Motor neuron (in vitro differentiated cells): ENCODE measurements at regions not wholly inside any gene's neighbourhood (a gene's known extent, or its start where the extent isn't known, plus 50 kb on each side); places are given as distances from the start of the nearest gene placed in this dataset.
A peak's percentile ranks its signal among the peaks of the same experiment; 100 is the strongest.

ENCODE experiments used
- ATAC-seq, 8 experiments: fragments of 200-7000 bp; cut with Tn5 transposase; replicated peaks in 6 of 8; 2 replicates each; pipeline ENCODE4 v1.8.0; 2021; ENCODE audit warnings: mild to moderate bottlenecking in 8 of 8, moderate library complexity in 8 of 8
- H3K27ac ChIP-seq, 2 donors: fragments of 250-450 bp; sonication (Bioruptor Pico); 2 replicates each; pipeline ENCODE4 v1.9.0; 2021; ENCODE audit warnings: antibody characterized with exemption in 2 of 2, mild to moderate bottlenecking in 2 of 2, moderate library complexity in 1 of 2
- H3K4me1 ChIP-seq, 2 donors: fragments of 250-450 bp; sonication (Bioruptor Pico); replicated peaks in 1 of 2; 2 replicates each; pipeline ENCODE4 v1.6.1; 2021; ENCODE audit warnings: antibody characterized with exemption in 2 of 2, mild to moderate bottlenecking in 2 of 2, moderate library complexity in 1 of 2
- H3K4me3 ChIP-seq, 5 donors: fragments of 250-450 bp; sonication (Bioruptor Pico); 2 replicates each; pipeline ENCODE4 v1.9.0; 2021; ENCODE audit warnings: antibody characterized with exemption in 5 of 5, mild to moderate bottlenecking in 5 of 5, moderate library complexity in 4 of 5
- WGBS, 10 experiments: fragments of 450-650 bp; shearing (Covaris generic); methylation state at CpG; one replicate each; pipeline ENCODE4 v1.0.0; 2022; 5-methylcytosine and 5-hydroxymethylcytosine counted together
- in situ Hi-C, 9 experiments: fragments of 400-800 bp; cut with MboI; loops; one replicate each; pipeline ENCODE4 v1.15.0; 2021; ENCODE audit warnings: low sequenced_read_pairs in 9 of 9, low pct_unique_long_range_greater_than_20kb in 2 of 9; ENCODE audit not compliant: unreplicated experiment in 9 of 9

DNA sequence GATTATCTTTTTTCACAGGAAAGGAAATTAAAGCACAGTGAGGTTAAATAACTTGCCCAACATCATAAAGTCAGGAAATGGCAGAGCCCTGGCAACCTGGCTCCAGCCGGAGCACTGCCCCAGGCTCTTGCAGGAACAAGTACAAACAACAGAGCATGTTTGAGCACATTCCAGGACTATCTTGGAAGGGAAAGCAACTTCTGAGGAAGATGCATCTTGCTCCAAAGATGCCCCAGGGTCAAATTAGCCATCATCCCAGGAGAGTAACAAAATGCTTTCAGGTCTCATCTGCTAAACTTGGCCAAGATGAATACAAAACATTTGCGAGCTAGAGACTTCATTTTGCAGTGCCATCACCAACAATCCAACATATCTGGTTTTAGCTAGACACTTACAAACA lies 162.4 kb upstream of the LRRN1 start:
- 0 to 100% (median 80%) methylated on average over 1 to 2 of the region's 2 CpGs; no CpG with 5 or more reads in 3 of the 10 experiments for WGBS, 10 experiments
- peaks cover 0 to 2% of the 10 kb centered on the region in 2 donors for H3K4me1 ChIP-seq
- H3K27ac ChIP-seq = no peak overlapping the region
- ATAC-seq = no peak
- no peak overlapping the region for H3K4me3 ChIP-seq
- in situ Hi-C loops = no loop called here

DNA sequence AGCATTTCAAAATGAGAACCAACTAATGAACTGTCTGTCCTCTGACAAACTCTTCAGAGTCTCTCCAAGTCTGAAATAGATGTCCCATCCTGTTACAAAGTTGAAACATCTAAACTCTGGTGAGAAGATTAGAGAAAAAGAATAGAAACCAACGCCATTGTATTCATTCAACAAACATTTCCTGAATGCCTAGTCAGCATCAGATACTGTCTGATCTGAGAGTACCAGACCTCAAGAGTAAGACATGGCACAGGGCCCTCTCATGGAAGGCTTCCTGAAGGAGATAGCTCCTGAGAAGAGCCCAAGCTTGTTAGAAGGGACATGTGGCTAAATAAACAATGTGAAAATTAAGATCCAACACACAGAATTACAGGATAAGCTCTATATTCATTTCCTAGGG lies 164.1 kb upstream of the LRRN1 start:
- Histone ChIP-seq H3K27ac (no peak overlapping the region), H3K4me1 (peaks cover 2 to 6% of the 10 kb centered on the region in 2 donors), H3K4me3 (no peak overlapping the region)
- 0 to 80% (median 0%) methylated on average over 1 of the region's 1 CpG; no CpG with 5 or more reads in 7 of the 10 experiments for WGBS, 10 experiments
- ATAC-seq = no peak
- in situ Hi-C loops = no loop called here

DNA sequence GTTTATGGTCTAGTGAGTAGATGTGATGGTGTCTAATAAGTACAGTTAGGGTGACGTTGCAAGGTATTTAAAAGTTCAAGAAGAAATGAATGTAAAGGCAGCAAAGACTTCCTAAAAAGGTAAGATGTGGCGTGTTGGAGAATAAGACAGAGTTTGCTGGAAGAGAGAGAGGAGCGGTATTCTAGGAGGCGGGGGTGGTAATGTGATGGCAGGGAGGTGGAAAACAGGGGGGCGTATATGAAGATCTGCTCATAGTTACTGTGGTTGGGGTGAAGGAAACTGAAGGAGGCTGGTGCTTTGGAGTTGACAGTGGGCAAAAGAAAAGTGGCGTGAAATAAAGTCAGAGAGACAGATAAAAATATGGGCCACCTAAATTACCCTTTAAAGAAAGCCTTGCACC lies 164.9 kb upstream of the LRRN1 start:
- in situ Hi-C loops = no loop called here
- no peak for ATAC-seq
- peaks cover 2 to 6% of the 10 kb centered on the region in 2 donors for H3K4me1 ChIP-seq
- no peak overlapping the region for H3K4me3 ChIP-seq
- 13 to 98% (median 57%) methylated on average over 2 to 6 of the region's 6 CpGs; no CpG with 5 or more reads in 2 of the 10 experiments for WGBS, 10 experiments
- no peak overlapping the region for H3K27ac ChIP-seq

DNA sequence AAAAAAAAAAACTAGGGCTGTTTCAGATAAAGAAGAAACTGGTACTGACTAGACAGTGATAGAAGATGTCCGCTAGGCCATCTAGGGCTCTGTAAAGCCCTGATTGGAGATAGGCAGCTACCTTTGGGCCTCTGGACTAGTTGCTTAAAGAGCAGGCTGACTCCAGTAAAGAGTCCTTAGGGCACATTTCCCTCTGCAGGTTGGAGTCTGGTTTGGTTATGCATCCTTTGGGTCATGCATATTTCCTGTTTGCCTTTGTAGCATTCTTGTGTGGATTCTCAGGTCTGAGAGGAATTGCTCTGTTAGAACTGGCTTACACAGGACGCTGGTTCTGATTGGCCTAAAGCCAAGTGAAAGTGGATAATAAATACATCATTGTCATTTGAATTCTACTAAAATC lies 165.5 kb upstream of the LRRN1 start:
- peaks cover 2 to 6% of the 10 kb centered on the region in 2 donors for H3K4me1 ChIP-seq
- no peak overlapping the region for H3K27ac ChIP-seq
- no peak overlapping the region for H3K4me3 ChIP-seq
- 14 to 92% (median 39%) methylated on average over 1 to 2 of the region's 2 CpGs; no CpG with 5 or more reads in 3 of the 10 experiments for WGBS, 10 experiments
- in situ Hi-C loops = no loop called here
- ATAC-seq = no peak

DNA sequence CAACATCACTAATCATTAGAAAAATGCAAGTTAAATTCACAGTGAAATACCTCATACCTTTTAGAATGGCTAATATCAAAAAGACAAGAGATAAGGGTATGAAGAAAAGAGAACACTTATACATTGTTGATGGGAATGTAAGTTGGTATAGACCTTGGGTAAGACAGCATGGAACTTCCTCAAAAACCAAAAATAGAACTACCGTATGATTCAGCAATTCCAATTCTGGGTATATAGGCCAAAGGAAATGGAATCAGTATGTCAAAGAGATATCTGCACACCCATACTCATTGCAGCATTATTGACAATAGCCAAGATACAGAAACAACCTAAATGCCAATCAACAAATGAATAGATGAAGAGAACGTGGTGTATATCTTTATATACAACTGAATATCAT lies 166.8 kb upstream of the LRRN1 start:
- no peak overlapping the region for H3K27ac ChIP-seq
- 17 to 100% (median 85%) methylated on average over 1 to 2 of the region's 2 CpGs; no CpG with 5 or more reads in 2 of the 10 experiments for WGBS, 10 experiments
- in situ Hi-C loops = no loop called here

DNA sequence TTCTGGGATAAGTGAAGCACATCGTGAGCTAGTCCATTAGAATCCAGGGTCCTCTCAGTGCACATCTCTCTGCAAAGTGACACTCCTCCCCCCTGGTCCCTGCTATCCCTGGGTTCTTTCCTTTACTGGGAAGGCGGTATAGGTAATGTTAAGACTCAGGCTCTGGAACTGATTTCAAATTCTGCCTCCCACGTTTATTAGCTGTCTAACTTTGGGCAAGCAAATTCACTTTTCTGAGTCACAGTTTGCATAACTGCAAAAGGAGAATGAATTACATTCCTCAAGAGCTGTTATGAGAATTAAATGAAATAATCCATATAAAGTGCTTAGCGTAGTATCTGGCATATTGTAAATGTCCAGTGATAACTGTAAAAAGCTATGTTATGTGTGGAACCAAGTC lies 168.1 kb upstream of the LRRN1 start:
- H3K4me1 ChIP-seq = peaks cover 2 to 6% of the 10 kb centered on the region in 2 donors
- ATAC-seq = no peak
- H3K4me3 ChIP-seq = no peak overlapping the region
- in situ Hi-C loops = no loop called here
- WGBS, 10 experiments = 0 to 100% (median 60%) methylated on average over 1 to 4 of the region's 4 CpGs; no CpG with 5 or more reads in 1 of the 10 experiments
- H3K27ac ChIP-seq = no peak overlapping the region

More for the DNA sequence above, 166.8 kb upstream of the LRRN1 start:
- peaks cover 2 to 6% of the 10 kb centered on the region in 2 donors for H3K4me1 ChIP-seq
- no peak overlapping the region for H3K4me3 ChIP-seq
- ATAC-seq = no peak

DNA sequence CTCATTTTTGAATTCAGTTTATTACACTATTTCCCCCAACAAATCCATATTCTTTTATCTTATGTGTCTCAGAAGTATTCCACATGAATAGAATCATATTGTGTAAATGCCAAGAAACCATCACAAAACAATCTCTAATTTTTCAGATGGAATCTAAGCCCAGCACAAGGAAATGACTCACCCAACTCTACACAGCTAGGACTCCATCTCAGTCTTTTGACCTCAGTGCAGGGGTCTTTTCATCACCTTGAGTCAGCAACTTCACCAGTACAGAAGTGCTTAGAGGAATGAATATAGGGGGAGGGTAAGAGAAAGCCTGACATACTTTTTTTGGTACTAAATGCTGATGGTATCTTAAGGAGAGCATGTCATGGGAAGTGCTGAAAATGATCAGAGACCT lies 169.3 kb upstream of the LRRN1 start:
- peaks cover 2 to 6% of the 10 kb centered on the region in 2 donors for H3K4me1 ChIP-seq
- H3K4me3 ChIP-seq = no peak overlapping the region
- in situ Hi-C loops = no loop called here
- no peak overlapping the region for H3K27ac ChIP-seq
- no peak for ATAC-seq

DNA sequence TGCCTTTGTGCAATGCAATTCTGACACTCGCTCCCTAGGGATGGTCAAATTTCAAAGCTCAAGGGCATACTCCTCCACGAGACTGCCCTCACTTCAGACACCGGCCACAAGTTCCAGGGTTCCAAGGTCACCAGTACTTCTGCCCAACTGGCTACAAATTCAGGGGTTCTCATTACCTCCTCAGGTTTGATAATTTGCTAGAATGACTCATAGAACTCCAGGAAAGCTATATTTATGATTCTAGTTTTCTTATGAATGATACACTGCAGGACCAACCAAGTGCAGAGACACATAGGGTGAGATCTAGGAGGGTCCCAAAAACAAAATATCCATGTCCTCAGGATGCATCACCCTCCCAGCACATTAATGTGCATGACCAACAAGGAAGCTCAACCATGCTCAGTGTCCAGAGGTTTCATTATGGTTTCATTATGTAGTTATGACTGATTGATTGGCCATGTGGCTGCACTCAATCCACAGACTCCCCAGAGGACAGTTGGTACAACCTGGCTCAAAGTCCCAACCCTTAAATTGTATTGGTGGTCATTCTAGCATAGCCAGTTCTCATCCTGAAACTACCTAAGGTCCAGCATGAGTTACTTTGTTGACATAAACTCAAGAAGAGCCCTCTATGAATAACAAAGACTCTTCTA lies 170.4 kb upstream of the LRRN1 start:
- in situ Hi-C loops = no loop called here
- 20 to 100% (median 32%) methylated on average over 1 to 3 of the region's 3 CpGs; no CpG with 5 or more reads in 3 of the 10 experiments for WGBS, 10 experiments
- Histone ChIP-seq H3K27ac (no peak overlapping the region), H3K4me3 (no peak overlapping the region), H3K4me1 (peaks cover 2 to 6% of the 10 kb centered on the region in 2 donors)
- no peak for ATAC-seq

DNA sequence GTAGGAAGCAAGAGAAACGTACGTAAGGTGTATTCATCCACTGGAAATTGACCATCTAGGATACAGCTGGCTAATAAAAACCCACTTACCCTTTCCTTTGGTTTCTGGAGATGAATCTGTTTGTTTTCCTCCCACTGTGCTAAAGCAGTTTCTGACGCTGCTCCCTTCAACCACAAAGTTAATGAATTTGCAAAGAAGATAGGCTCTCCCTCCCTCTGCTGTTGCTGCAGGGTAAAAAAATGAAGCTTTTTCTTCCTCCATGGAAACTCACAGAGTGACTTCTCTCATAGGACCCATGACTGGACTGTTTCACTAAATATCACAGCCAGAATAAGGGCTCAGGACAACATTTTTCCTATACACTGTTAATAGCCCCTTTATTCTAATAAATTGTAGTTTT lies 172.1 kb upstream of the LRRN1 start:
- no peak overlapping the region for H3K4me3 ChIP-seq
- in situ Hi-C loops = no loop called here
- no peak overlapping the region for H3K27ac ChIP-seq
- ATAC-seq = peak in 7 of 8 experiments; percentile 44 to 85 (median 60)
- WGBS, 10 experiments = 4 to 93% (median 62%) methylated on average over 2 to 3 of the region's 3 CpGs; no CpG with 5 or more reads in 2 of the 10 experiments
- peaks cover 0 to 6% of the 10 kb centered on the region in 2 donors for H3K4me1 ChIP-seq

DNA sequence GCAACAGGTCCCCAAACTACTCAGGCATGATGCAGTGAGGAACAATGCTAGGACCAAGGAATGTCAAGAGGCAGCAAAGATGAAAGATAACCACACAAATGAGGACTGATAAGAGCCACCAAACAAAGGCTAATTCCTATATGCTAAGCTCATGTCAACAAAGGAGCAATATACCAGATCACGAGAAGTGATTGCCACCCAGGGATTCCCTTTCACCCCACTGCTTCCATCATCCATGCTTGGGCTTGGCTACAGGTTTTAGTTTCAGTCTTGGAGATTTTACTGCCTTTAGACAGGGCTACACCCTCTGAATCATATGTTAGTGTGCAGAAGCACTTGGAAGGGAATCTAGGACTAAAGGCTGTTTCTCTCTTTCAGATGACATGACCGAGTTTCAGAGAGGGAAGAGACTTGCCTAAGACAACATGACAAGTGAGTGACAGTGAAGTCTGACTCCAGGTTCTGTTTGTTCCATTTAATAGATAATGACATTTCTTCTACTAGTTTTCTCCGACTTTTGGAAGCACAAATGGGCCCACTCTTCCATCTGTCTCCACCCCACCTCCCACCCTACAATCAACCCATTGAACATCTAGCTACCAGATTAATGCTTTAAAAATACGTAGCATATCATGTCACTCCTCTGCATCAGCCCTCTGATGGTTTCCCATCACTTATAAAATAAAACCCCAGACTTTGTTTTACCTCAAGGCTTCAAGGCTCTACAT lies 173.5 kb upstream of the LRRN1 start:
- in situ Hi-C loops = no loop called here
- Histone ChIP-seq H3K27ac (no peak overlapping the region), H3K4me3 (no peak overlapping the region), H3K4me1 (peaks cover 0 to 4% of the 10 kb centered on the region in 2 donors)
- peak in 2 of 8 experiments; percentile 62 to 93 for ATAC-seq
- WGBS, 10 experiments = 0 to 100% (median 62%) methylated on average over 1 to 4 of the region's 4 CpGs

DNA sequence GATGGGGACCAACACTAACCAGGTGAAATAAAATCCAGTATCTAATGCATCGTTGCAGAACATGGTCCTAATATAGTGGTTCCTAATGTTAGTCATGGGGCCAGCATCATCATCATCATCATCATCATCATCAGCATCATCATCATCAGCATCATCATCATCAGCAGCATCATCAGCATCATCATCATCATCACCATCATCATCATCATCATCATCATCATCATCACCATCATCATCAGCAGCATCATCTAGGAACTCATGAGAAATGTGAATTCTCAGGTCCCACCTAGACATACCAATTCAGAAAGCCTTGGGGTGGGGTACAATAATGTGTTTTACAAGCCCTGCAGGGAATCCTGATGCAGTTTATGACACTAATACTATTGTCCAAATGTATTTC lies 179.4 kb upstream of the LRRN1 start:
- WGBS, 10 experiments = 29 to 100% (median 80%) methylated on average over 1 of the region's 1 CpG; no CpG with 5 or more reads in 5 of the 10 experiments
- in situ Hi-C loops = loop anchor here in 1 of 9 experiments (25.0 kb wide), 1 partner anchor 408 kb away; no protein-coding TSS in a partner anchor

DNA sequence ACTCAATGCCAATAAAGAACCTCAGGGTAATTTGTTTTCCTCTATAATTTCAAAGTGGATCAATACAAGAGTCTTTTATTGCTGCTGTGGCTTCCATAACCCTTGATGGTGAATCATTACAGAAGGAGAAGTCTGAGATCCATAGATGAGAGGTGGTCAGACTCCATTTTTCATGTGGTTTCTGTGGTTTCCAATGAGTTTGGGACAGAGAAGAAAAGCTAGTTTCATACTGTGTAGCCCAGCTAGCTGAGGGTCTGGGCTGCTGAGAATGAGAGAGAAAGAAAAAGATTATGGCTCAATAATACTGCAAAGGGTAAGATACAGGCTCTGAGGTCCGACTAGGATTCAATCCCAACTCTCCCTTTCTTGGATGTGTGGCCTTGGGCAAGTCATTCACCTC lies 180.6 kb upstream of the LRRN1 start:
- in situ Hi-C loops = loop anchor here in 1 of 9 experiments (25.0 kb wide), 1 partner anchor 406 kb away; no protein-coding TSS in a partner anchor
- Histone ChIP-seq H3K4me3 (no peak overlapping the region), H3K27ac (no peak overlapping the region), H3K4me1 (no peaks in the 10 kb centered on the region)
- 0 to 88% (median 44%) methylated on average over 1 of the region's 1 CpG; no CpG with 5 or more reads in 5 of the 10 experiments for WGBS, 10 experiments
- ATAC-seq = no peak

More for the DNA sequence above, 179.4 kb upstream of the LRRN1 start:
- Histone ChIP-seq H3K4me3 (no peak overlapping the region), H3K4me1 (no peaks in the 10 kb centered on the region), H3K27ac (no peak overlapping the region)
- ATAC-seq = no peak

DNA sequence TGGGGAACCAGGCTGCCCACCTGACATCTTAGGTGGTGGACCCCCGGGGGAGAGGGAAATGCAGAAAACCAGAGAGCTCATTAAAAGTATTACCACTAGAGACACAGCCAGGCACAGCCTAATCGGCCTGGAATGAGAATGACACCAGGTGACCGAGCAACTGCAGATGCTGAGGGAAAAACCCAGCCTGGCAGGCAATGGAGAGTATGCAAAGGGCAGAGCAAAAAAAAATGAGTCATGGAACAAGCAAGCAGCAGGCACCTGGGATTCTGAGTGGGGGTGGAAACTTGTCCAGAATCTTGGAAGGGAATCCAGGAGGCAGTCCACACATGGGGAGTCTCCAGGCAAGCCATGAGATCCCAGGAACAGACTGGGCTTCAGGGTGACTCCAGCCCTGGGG lies 183.7 kb upstream of the LRRN1 start:
- Histone ChIP-seq H3K27ac (no peak overlapping the region), H3K4me3 (no peak overlapping the region), H3K4me1 (no peaks in the 10 kb centered on the region)
- in situ Hi-C loops = loop anchor here in 1 of 9 experiments (25.0 kb wide), 1 partner anchor 403 kb away; no protein-coding TSS in a partner anchor
- 0 to 100% (median 40%) methylated on average over 1 to 3 of the region's 3 CpGs; no CpG with 5 or more reads in 3 of the 10 experiments for WGBS, 10 experiments
- no peak for ATAC-seq
